ENCODE measurements at regions not wholly inside any gene's neighbourhood (a gene's known extent, or its start where the extent isn't known, plus 50 kb on each side); places are given as distances from the start of the nearest gene placed in this dataset.

DNA sequence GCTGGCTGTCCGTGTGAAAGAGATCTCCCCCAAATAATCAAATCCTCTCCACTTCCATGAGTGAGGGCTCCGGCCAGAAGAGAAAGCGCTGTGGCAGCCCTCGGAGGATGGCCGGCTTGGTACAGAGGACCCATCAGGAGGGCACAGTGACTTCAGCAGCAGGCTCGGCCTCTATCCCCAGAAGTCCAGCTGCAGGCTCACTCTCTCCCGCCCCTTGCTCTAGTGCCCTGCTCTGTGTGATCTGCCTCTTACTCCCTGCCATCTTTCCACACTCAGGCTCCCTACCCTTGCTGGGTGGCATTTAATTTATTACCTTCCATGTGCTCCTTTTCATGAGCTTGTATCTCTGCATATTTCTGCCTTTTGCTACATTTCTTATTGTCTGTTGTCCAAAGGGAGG is 129.7 kb downstream of the SPATA19 start:
- DNase-seq (ENCODE audit: extremely low read depth in 1 of 4, low spot score in 3 of 4), result no peak
- Histone ChIP-seq H3K36me3 (ENCODE audit: control insufficient read depth, insufficient read depth, low read length) (no peaks in the 10 kb centered on the region), H3K9ac (ENCODE audit: insufficient read depth in 1 of 2, low read depth in 2 of 2, low read length in 2 of 2) (no peak overlapping the region), H3K4me2 (ENCODE audit: insufficient read depth, low read length) (no peak overlapping the region), H3K4me1 (replicated peaks in 1 of 2; ENCODE audit: control insufficient read depth in 2 of 2, insufficient read depth in 2 of 2, low read length in 2 of 2) (no peaks in the 10 kb centered on the region), H4K20me1 (replicated peaks; ENCODE audit: control insufficient read depth, insufficient read depth, low read length) (no peaks in the 10 kb centered on the region), H3K9me3 (replicated peaks; ENCODE audit: control insufficient read depth, insufficient read depth, low read depth, low read length) (no peaks in the 10 kb centered on the region), H3K9me1 (ENCODE audit: control insufficient read depth, insufficient read depth, low read length) (no peaks in the 10 kb centered on the region), H3K4me3 (no peak overlapping the region), H3K27me3 (ENCODE audit: control insufficient read depth in 2 of 2, insufficient read depth in 2 of 2, low read length in 2 of 2) (no peaks in the 10 kb centered on the region), H3K79me2 (ENCODE audit: control insufficient read depth, insufficient read depth, low read length) (no peaks in the 10 kb centered on the region), H2AFZ (ENCODE audit: low read depth, low read length) (no peak overlapping the region), H3K27ac (ENCODE audit: extremely low read depth, low read depth, low read length) (no peak overlapping the region)
- in situ Hi-C loops (cut with MboI), result no loop called here
- no TSS peak for BruUV-seq (replicated peaks)
- ChIA-PET POLR2A (interaction anchor here (0.6 kb wide), 1 partner anchor 15 kb away, joined by 3 read pairs; no protein-coding TSS in a partner anchor), CTCF (ENCODE audit: low intra/inter-chr PET ratio) (no interaction called here)
- 2% methylated on average over 6 of the region's 7 CpGs for WGBS (ENCODE audit: insufficient coverage, low coverage, missing lambda C conversion rate)
- no peak for ATAC-seq
- FAIRE-seq, result no peak
- intact Hi-C loops (cut with micrococcal nuclease), result no loop called here
- TF ChIP-seq NELFE (IDR thresholded peaks at IDR 0.05; ENCODE audit: insufficient read depth, insufficient read length) (no peak), PTRF (tag; IDR thresholded peaks at IDR 0.05) (no peak), FOXA3 (CRISPR knock-in tag; conservative IDR thresholded peaks at IDR 0.05 in 1 of 2, IDR thresholded peaks at IDR 0.05 in 1 of 2) (no peak), CBFB (CRISPR knock-in tag; IDR thresholded peaks at IDR 0.05) (no peak), LARP7 (IDR thresholded peaks at IDR 0.05) (no peak), POLR2A (conservative IDR thresholded peaks at IDR 0.05) (no peak), ZNF449 (CRISPR knock-in tag; IDR thresholded peaks at IDR 0.05) (no peak), CBX2 (IDR thresholded peaks at IDR 0.05; ENCODE audit: insufficient read depth, low read length, poor library complexity, severe bottlenecking) (no peak), GTF2E2 (tag; IDR thresholded peaks at IDR 0.05) (no peak), TOE1 (IDR thresholded peaks at IDR 0.05; ENCODE audit: borderline replicate concordance) (no peak), TOE1 (CRISPR knock-in tag; IDR thresholded peaks at IDR 0.05; ENCODE audit: borderline replicate concordance, low read depth) (no peak), GABPB1 (CRISPR knock-in tag; IDR thresholded peaks at IDR 0.05) (no peak)
- TF ChIP-seq, protein P1, sequence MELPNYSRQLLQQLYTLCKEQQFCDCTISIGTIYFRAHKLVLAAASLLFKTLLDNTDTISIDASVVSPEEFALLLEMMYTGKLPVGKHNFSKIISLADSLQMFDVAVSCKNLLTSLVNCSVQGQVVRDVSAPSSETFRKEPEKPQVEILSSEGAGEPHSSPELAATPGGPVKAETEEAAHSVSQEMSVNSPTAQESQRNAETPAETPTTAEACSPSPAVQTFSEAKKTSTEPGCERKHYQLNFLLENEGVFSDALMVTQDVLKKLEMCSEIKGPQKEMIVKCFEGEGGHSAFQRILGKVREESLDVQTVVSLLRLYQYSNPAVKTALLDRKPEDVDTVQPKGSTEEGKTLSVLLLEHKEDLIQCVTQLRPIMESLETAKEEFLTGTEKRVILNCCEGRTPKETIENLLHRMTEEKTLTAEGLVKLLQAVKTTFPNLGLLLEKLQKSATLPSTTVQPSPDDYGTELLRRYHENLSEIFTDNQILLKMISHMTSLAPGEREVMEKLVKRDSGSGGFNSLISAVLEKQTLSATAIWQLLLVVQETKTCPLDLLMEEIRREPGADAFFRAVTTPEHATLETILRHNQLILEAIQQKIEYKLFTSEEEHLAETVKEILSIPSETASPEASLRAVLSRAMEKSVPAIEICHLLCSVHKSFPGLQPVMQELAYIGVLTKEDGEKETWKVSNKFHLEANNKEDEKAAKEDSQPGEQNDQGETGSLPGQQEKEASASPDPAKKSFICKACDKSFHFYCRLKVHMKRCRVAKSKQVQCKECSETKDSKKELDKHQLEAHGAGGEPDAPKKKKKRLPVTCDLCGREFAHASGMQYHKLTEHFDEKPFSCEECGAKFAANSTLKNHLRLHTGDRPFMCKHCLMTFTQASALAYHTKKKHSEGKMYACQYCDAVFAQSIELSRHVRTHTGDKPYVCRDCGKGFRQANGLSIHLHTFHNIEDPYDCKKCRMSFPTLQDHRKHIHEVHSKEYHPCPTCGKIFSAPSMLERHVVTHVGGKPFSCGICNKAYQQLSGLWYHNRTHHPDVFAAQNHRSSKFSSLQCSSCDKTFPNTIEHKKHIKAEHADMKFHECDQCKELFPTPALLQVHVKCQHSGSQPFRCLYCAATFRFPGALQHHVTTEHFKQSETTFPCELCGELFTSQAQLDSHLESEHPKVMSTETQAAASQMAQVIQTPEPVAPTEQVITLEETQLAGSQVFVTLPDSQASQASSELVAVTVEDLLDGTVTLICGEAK (IDR thresholded peaks at IDR 0.05), result no peak
- TF ChIP-seq, protein P1 (CRISPR knock-in tag; IDR thresholded peaks at IDR 0.05), result no peak
